NCI-H748 (cell line): ENCODE measurements at regions not wholly inside any gene's neighbourhood (a gene's known extent, or its start where the extent isn't known, plus 50 kb on each side); places are given as distances from the start of the nearest gene placed in this dataset.
"Not testable (repeated sequence)": the region's sequence is repeated elsewhere in the genome, so short reads cannot be mapped to it uniquely, and the experiment has no call there.

Source experiments
- DNase-seq: peaks from one replicate; lab custom pipeline; 2025; ENCODE audit not compliant: unreplicated experiment; lab: John Stamatoyannopoulos, UW

DNA sequence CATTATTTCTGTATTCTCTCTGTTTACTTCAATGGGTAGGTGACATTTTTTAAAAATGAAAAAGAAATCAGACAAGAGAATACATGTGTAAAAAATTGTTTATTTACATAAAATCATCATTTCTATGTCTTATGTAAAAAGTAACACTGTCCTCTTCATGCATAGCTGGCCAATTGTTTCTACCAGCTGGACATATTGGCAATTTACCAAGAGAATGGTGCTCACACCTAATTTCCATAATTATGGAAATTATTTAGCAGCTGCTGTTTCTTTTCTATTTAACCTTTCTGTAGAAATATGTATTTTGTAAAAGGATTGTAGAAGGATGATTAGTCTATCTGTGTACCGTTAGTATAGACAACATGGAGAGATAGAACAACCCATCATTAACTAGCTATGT, 791.9 kb downstream of the TRIB2 start:
- peak; percentile 23 for DNase-seq

DNA sequence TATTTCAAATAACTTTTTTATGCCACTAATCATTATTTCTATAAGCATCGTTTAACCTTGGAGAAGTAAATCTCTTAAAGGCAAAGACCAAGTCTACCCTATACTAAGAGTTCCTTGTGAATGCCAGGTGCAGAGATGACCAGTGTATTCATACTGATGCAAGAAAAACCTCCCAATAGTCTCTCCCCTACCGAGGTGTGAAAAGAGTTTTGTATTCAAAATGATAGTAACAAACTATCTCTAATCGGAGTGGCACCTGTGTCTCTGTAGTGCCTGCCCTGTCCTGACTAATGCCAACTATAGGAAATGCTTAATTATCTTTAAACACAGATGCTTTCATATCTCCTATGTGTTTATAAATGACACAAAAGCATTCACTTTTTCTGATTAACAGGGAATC, 798.5 kb downstream of the TRIB2 start:
- DNase-seq: no peak

- DNase-seq: no peak
Observed at GRCh38 chr2:13522096-13522495, 805.4 kb downstream of the TRIB2 start.

- DNase-seq: no peak
Observed at GRCh38 chr2:13522917-13523821, 806.4 kb downstream of the TRIB2 start.

DNA sequence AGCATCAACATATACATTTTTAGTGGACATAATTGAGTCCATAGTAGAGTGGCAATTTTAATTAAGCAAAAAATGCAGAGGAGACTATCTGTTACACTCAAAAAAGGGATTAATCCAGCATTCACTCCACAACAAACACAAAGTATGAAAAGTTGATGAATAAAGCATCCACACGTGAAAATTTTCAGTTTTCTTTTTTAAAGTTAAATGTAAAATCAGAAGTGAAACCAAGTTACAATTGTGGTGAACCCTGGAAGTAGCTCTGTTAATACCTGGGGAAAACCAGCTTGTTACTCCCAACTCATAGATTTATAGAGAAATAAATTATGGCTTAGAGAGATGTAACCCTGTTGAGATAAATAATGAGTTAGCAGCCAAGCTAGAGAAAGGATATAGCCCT, 807.8 kb downstream of the TRIB2 start:
- DNase-seq: no peak

- not testable (repeated sequence) for DNase-seq
Observed at GRCh38 chr2:13531735-13532410, 815.1 kb downstream of the TRIB2 start.

- DNase-seq: not testable (repeated sequence)
Observed at GRCh38 chr2:13532781-13533523, 816.2 kb downstream of the TRIB2 start.

DNA sequence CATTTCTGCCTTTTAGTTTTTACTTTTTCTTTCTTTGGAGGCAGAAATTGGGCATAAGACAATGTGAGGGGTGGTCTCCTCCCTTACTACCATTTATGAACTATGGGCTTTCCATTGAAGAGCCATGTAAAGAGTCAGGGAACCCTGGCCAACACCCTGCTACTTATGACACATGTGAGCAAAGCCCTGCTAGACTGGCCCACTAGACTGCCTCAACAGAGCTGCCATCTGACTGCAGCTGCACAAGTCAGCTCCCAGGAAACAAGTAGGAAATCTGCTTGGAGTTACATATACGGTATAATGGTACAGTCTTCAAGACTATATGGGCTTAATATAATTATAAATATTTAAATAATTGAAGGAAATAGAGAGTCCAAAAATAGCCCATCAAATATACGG, 816.8 kb downstream of the TRIB2 start:
- DNase-seq: no peak

GRCh38 chr2:13536941-13537340, 820.2 kb downstream of the TRIB2 start:
- no peak for DNase-seq

GRCh38 chr2:13537771-13538349, 821.1 kb downstream of the TRIB2 start:
- DNase-seq: no peak

DNA sequence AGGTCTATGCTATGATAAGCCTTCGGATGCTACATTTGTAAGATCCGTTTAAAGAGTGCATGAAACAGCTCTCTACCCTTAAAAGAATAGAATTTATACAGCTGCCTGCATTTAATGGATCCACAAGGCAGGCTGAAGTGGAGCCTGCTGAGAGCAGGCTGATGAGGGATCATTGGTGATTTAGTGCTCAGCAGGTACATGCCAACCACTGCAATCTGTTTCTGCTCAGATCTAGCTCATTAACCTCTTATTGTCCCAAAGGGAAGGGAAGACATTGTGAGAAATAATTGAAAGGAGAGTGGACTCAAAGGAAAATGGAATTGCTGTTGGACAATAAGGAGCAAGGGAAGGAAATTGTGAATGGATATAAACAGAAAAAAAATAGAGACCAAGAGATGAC, 822.6 kb downstream of the TRIB2 start:
- DNase-seq: peak; percentile 80

- no peak for DNase-seq
Observed at GRCh38 chr2:13542061-13542460, 825.3 kb downstream of the TRIB2 start.

GRCh38 chr2:13542642-13543041, 825.9 kb downstream of the TRIB2 start:
- DNase-seq: no peak

DNA sequence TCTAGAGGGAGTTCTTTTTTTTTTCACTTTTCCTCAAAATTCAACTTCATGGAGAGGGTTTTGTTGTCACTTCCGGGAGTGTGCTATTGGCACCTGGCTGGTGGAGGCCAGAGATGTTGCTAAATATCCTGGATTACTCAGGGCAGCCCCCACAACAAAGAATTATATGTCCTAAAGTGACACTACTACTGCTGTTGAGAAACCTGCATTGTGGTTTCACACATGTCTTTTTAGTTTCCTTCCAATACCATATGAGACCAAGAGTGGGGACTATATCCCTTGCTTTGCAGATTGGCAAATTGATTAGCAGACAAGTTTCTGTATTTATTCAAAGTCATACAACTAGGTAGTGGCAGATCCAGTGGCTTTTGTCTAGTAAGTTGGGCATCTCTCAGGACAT, 826.8 kb downstream of the TRIB2 start:
- DNase-seq: no peak

- DNase-seq: no peak
Observed at GRCh38 chr2:13545320-13545719, 828.6 kb downstream of the TRIB2 start.

GRCh38 chr2:13546131-13546530, 829.4 kb downstream of the TRIB2 start:
- DNase-seq: no peak

- peak; percentile 17 for DNase-seq
Observed at GRCh38 chr2:13550285-13551231, 833.8 kb downstream of the TRIB2 start.

GRCh38 chr2:13558368-13558767, 841.6 kb downstream of the TRIB2 start:
- peak; percentile 24 for DNase-seq

- DNase-seq: no peak
Observed at GRCh38 chr2:13560322-13560721, 843.6 kb downstream of the TRIB2 start.

- no peak for DNase-seq
Observed at GRCh38 chr2:13572466-13572865, 855.7 kb downstream of the TRIB2 start.
